ENCODE measurements at regions not wholly inside any gene's neighbourhood (a gene's known extent, or its start where the extent isn't known, plus 50 kb on each side); places are given as distances from the start of the nearest gene placed in this dataset.

GRCh38 chr9:80692751-80693150 lies 996.6 kb downstream of the TLE1 start:
- TF ChIP-seq, protein P1, sequence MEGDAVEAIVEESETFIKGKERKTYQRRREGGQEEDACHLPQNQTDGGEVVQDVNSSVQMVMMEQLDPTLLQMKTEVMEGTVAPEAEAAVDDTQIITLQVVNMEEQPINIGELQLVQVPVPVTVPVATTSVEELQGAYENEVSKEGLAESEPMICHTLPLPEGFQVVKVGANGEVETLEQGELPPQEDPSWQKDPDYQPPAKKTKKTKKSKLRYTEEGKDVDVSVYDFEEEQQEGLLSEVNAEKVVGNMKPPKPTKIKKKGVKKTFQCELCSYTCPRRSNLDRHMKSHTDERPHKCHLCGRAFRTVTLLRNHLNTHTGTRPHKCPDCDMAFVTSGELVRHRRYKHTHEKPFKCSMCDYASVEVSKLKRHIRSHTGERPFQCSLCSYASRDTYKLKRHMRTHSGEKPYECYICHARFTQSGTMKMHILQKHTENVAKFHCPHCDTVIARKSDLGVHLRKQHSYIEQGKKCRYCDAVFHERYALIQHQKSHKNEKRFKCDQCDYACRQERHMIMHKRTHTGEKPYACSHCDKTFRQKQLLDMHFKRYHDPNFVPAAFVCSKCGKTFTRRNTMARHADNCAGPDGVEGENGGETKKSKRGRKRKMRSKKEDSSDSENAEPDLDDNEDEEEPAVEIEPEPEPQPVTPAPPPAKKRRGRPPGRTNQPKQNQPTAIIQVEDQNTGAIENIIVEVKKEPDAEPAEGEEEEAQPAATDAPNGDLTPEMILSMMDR (conservative IDR thresholded peaks at IDR 0.05) = no peak
- no peak for TF ChIP-seq ZFX (IDR thresholded peaks at IDR 0.05)

Data from C4-2B (cell line).